Ectodermal cell (in vitro differentiated cells): ENCODE measurements at regions not wholly inside any gene's neighbourhood (a gene's known extent, or its start where the extent isn't known, plus 50 kb on each side); places are given as distances from the start of the nearest gene placed in this dataset.

Experiments
- H3K27ac ChIP-seq: 2 replicates; pipeline ENCODE4 v1.7.0; 2013; ENCODE audit warnings: mild to moderate bottlenecking, low read depth, low read length; ENCODE audit not compliant: insufficient read depth, poor library complexity, severe bottlenecking
- H3K27me3 ChIP-seq: 2 replicates; pipeline ENCODE4 v1.7.0; 2013; ENCODE audit warnings: mild to moderate bottlenecking, low read length; ENCODE audit not compliant: insufficient read depth, control insufficient read depth, poor library complexity, severe bottlenecking
- H3K36me3 ChIP-seq: one replicate; pipeline ENCODE4 v1.7.0; 2013; ENCODE audit warnings: low read length; ENCODE audit not compliant: control insufficient read depth, insufficient read depth
- H3K4me1 ChIP-seq: one replicate; pipeline ENCODE4 v1.7.0; 2013; ENCODE audit warnings: low read length; ENCODE audit not compliant: control insufficient read depth, insufficient read depth
- H3K4me3 ChIP-seq: 2 replicates; pipeline ENCODE4 v1.7.0; 2013; ENCODE audit warnings: low read depth, low read length, control low read depth; ENCODE audit not compliant: insufficient read depth
- H3K9me3 ChIP-seq: 2 replicates; pipeline ENCODE4 v1.7.0; 2013; ENCODE audit warnings: mild to moderate bottlenecking, low read length, moderate library complexity; ENCODE audit not compliant: control insufficient read depth
- WGBS, 2 experiments: methylation state at CpG; one replicate each; pipeline ENCODE4 v1.1.7; 2013; ENCODE audit warnings: missing lambda C conversion rate in 2 of 2; 5-methylcytosine and 5-hydroxymethylcytosine counted together

DNA sequence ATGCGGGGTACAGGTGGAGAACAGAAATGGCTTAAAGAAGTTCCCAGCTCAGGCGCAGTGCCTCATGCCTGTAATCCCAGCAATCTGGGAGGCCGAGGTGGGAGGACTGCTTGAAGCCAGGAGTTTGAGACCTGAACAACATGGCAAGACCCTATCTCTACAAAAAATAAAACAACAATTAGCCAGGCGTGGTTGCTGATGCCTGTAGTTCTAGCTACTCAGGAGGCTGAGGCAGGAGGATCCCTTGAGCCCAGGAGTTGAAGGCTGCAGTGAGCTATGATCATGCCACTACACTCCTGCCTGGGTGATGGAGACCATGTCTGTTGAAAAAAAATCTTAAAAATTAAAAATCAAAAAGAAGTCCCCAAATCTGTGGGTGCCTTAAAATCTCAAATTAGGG lies 228.3 kb upstream of the WSB1 start:
- WGBS, 2 experiments, result 70 to 74% methylated on average over 4 of the region's 4 CpGs
- H3K27me3 ChIP-seq, result no peaks in the 10 kb centered on the region
- no peak overlapping the region for H3K4me3 ChIP-seq
- no peaks in the 10 kb centered on the region for H3K36me3 ChIP-seq
- no peak overlapping the region for H3K27ac ChIP-seq
- peaks cover 5% of the 10 kb centered on the region for H3K9me3 ChIP-seq
- no peaks in the 10 kb centered on the region for H3K4me1 ChIP-seq

DNA sequence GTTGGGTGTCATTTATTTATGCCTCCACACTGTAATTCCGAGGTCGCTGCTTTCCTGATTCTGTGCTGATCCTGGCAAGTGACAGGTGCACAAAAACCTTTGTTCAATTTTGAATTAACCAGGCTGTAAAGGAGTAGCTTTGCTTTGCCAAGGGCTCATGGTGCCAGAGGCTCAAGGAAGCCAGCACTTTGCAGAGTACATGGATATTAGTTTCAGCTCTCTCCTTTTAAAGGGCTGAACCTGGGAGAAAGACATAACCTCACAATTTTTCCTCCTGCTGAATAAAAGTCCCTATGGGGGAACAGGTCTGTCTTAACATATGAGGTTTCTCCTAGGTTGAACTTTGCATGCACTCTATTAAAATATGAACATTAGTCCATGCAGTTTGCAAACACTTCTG lies 227.6 kb upstream of the WSB1 start:
- H3K27ac ChIP-seq, result no peak overlapping the region
- H3K4me3 ChIP-seq, result no peak overlapping the region
- no peaks in the 10 kb centered on the region for H3K4me1 ChIP-seq
- no peaks in the 10 kb centered on the region for H3K27me3 ChIP-seq
- peaks cover 9% of the 10 kb centered on the region for H3K9me3 ChIP-seq
- no peaks in the 10 kb centered on the region for H3K36me3 ChIP-seq
- WGBS, 2 experiments, result 37 to 66% methylated on average over 2 of the region's 2 CpGs

DNA sequence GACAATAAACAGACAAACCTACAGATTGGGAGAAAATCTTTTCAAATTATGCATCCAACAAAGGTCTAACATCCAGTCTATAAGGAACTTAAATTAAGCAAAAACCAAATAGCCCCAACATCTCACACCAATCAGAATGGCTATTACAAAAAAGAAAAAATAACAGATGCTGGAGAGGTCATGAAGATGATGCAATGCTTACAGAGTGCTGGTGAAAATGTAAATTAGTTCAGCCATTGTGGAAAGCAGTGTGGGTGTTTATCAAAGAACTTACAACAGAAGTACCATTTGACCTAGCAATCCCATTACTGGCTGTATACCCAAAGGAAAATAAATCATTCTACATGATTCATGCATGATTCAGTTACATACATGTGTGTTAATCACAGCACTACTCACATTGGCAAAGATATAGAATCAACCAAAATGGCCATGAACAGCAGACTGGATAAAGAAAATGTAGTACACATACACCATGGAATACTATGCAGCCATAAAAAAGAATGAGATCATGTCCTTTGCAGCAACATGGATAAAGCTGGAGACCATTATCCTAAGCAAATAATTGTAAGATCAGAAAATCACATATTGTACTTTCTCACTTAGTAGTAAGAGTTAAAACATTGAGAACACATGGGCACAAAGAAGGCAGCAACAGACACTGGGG lies 223.9 kb upstream of the WSB1 start:
- peaks cover 9% of the 10 kb centered on the region for H3K9me3 ChIP-seq
- no peaks in the 10 kb centered on the region for H3K27me3 ChIP-seq
- H3K4me3 ChIP-seq, result no peak overlapping the region
- H3K36me3 ChIP-seq, result no peaks in the 10 kb centered on the region
- no peaks in the 10 kb centered on the region for H3K4me1 ChIP-seq
- no peak overlapping the region for H3K27ac ChIP-seq

DNA sequence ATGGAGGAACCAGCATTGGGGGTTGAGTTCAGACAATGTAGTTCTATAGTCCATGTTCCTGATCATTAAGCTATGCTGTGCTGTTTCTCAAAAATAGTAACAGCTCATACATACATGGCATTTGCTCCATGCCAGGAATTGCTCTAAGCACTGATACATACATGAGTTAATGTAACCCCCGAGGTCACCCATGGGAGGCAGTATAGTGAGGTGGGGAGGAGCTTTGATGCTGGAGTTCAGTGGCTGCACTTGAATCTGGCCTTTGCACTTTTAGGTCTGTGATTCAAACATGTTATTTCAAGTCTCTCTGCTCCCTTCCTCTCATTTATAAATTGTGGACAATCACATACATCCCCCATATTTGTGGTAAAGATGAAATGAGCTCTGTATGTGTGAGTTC lies 223.1 kb upstream of the WSB1 start:
- Histone ChIP-seq H3K9me3 (peaks cover 9% of the 10 kb centered on the region), H3K4me1 (no peaks in the 10 kb centered on the region)

DNA sequence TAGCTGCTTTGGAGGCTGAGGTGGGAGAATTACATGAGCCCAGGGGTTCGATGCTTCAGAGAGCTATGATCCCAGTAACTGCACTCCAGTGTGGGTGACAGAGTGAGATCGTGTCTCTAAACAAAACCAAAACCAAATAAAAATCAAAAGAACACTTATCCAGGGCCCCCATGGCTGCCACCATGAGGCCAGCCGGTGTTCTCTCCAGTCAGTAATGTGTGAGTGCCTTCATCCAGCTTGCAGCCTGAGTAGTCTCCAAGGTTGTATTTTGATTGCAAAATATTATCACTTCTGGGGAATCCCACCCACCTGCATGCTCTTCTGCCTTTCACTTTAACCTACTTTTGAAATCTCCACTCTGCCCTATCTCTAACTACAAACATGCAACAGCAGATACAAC lies 221.0 kb upstream of the WSB1 start:
- 50 to 58% methylated on average over 3 of the region's 3 CpGs for WGBS, 2 experiments
- Histone ChIP-seq H3K27me3 (no peaks in the 10 kb centered on the region), H3K4me3 (no peak overlapping the region), H3K36me3 (no peaks in the 10 kb centered on the region), H3K4me1 (no peaks in the 10 kb centered on the region), H3K27ac (no peak overlapping the region), H3K9me3 (peaks cover 12% of the 10 kb centered on the region)

More for the DNA sequence above, 223.1 kb upstream of the WSB1 start:
- WGBS, 2 experiments, result 57 to 71% methylated on average over 1 of the region's 1 CpG
- no peaks in the 10 kb centered on the region for H3K36me3 ChIP-seq
- H3K27me3 ChIP-seq, result no peaks in the 10 kb centered on the region
- no peak overlapping the region for H3K27ac ChIP-seq
- H3K4me3 ChIP-seq, result no peak overlapping the region

DNA sequence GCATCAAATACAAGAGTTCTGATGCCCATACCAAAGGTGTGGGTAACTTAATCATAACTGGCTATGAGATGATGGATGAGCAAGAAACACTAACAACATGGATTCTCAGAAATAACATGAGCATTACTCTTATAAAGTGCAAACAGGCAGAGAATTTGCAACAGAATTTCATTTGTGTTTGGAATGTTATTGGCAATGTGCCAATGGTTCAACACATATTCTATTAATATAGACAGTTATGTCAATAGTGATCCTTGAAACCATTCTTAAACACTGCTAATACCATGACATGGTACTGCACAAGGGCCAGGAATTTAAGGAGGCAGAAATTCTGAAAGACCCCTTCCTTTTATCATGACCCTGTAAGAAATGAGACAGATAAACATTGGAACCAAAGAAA lies 217.1 kb upstream of the WSB1 start:
- no peaks in the 10 kb centered on the region for H3K27me3 ChIP-seq
- H3K4me3 ChIP-seq, result no peak overlapping the region
- H3K27ac ChIP-seq, result no peak overlapping the region
- no peaks in the 10 kb centered on the region for H3K36me3 ChIP-seq
- H3K9me3 ChIP-seq, result peaks cover 5% of the 10 kb centered on the region
- no peaks in the 10 kb centered on the region for H3K4me1 ChIP-seq

DNA sequence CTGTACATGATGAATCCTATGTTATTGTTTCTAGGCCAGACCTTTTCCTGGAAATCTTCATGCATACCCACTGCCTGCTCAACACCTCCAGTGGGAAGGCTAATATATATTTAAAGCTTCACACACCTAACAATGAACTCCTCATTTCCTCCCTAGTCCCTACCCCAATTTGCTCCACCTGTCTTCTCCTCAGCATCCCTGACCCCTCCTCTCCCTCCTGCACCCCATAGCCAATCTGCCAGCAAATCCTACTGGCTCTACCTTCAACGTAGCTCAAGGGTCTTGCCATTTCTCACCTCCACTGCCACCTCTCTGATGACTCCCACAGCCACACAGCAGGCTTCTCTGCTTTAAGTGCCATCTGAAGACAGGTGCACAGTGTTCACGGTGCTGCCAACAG lies 215.6 kb upstream of the WSB1 start:
- Histone ChIP-seq H3K36me3 (no peaks in the 10 kb centered on the region), H3K4me1 (no peaks in the 10 kb centered on the region), H3K9me3 (peaks cover 12% of the 10 kb centered on the region), H3K27me3 (no peaks in the 10 kb centered on the region), H3K27ac (no peak overlapping the region), H3K4me3 (no peak overlapping the region)
- 38 to 44% methylated on average over 2 of the region's 2 CpGs for WGBS, 2 experiments

DNA sequence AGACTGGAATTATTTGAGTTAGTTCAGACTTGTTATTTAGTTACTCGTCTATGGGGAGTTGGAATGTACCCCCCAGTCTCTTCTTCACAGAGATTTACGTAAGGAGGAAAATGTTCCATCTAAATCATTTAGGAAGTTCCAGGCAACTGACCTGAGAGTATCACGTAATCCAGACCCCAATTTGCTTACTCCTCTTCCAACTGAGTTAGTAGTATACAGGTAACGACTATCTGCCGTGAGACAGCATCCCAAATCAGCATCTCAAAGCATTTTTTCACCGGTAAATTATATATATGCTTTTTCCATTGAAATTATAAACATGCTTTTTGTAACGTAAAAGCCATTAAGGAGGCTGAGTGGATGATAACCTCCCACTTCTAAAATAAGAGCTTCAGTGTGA lies 214.3 kb upstream of the WSB1 start:
- H3K27ac ChIP-seq, result no peak overlapping the region
- 41 to 59% methylated on average over 6 to 7 of the region's 7 CpGs for WGBS, 2 experiments
- H3K9me3 ChIP-seq, result peaks cover 12% of the 10 kb centered on the region
- no peaks in the 10 kb centered on the region for H3K27me3 ChIP-seq
- no peaks in the 10 kb centered on the region for H3K36me3 ChIP-seq
- no peaks in the 10 kb centered on the region for H3K4me1 ChIP-seq
- no peak overlapping the region for H3K4me3 ChIP-seq

DNA sequence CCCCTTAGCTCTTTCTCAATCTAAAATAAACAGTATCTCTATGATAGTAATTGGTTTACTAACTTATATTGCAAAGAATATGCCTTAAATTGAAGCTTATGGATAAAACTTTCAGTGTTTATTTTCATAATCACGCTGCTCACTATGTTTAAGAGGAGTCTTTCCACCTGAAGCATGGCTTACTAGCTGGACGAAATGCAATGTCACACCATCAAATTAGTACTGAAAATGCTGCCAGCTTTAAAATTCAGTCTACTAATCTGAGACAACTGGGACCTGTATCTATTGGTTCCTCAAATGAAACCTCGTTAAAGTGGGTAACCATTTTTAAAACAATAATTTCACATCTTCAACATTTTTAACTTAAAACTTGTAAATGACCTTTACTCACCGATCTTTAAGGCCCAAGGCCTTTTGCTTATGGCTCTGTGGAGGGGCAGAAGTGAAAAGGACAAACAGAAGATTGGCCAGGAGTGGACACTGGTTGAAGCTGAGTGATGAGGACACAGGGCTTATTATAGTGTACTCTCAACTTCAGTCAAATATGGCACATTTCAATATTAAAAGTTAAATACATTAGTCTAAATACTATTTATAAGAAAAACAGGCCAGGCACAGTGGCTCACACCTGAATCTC lies 212.8 kb upstream of the WSB1 start:
- WGBS, 2 experiments, result 59 to 61% methylated on average over 4 of the region's 4 CpGs
- Histone ChIP-seq H3K27me3 (no peaks in the 10 kb centered on the region), H3K27ac (no peak overlapping the region), H3K4me1 (no peaks in the 10 kb centered on the region), H3K9me3 (peaks cover 19% of the 10 kb centered on the region), H3K36me3 (no peaks in the 10 kb centered on the region), H3K4me3 (no peak overlapping the region)

DNA sequence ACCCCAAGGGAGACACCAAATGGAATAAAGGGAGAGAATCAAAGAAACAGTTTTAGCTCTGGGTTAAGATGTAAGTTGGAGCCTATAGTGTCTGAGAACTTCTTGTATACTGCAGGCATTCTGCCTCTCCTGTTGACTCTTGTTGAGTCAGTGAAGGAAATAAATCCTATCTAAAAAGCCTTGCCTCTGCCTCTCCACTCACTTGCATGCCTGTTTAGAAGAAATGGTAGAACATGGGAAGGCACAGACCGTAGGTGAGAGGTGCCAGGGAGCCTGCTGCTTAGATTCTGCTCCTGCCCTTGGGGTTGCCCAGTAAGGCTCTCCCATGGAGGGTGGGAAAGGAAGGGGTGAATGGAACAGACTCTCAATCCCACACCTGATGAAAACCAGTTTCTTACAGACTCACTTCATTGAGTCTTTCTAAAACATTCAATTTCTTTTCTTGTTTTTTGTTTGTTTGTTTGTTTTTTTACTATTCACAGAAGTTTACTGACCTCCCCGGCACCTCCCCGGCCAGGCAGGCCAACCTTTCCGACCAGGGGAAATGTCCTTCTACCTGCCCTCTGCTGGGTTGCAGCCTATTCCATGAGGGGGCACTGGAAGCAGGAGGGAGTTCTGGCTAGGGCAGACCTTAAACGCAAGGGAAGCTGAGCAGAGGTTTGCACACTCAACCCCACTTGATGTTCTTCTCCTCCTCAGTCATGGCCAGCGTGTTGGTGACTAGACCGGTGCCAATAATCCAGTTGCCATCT lies 211.7 kb upstream of the WSB1 start:
- Histone ChIP-seq H3K4me1 (no peaks in the 10 kb centered on the region), H3K27me3 (no peaks in the 10 kb centered on the region), H3K4me3 (no peak overlapping the region), H3K36me3 (no peaks in the 10 kb centered on the region), H3K9me3 (peaks cover 19% of the 10 kb centered on the region), H3K27ac (no peak overlapping the region)
- 73 to 74% methylated on average over 7 of the region's 7 CpGs for WGBS, 2 experiments
